GM21619 (cell line): ENCODE measurements at regions not wholly inside any gene's neighbourhood (a gene's known extent, or its start where the extent isn't known, plus 50 kb on each side); places are given as distances from the start of the nearest gene placed in this dataset.

Source experiments
- ATAC-seq: cut with Tn5 transposase; IDR thresholded peaks from one replicate; pipeline ENCODE4 v1.9.1; 2021; ENCODE audit not compliant: unreplicated experiment

- peak; percentile 84 for ATAC-seq
These were observed 397.8 kb downstream of the KIF16B start for GRCh38 chr20:16175322-16175961.

- no peak for ATAC-seq
These were observed 398.9 kb downstream of the KIF16B start for GRCh38 chr20:16174311-16174710.

GRCh38 chr20:16173044-16173443 lies 400.2 kb downstream of the KIF16B start:
- ATAC-seq, result no peak

GRCh38 chr20:16171180-16171579 lies 402.1 kb downstream of the KIF16B start:
- no peak for ATAC-seq

- ATAC-seq, result no peak
These were observed 402.8 kb downstream of the KIF16B start for GRCh38 chr20:16170406-16170971.

- ATAC-seq, result no peak
These were observed 405.7 kb downstream of the KIF16B start for GRCh38 chr20:16167423-16168130.

- ATAC-seq, result no peak
These were observed 406.5 kb downstream of the KIF16B start for GRCh38 chr20:16166737-16167136.

GRCh38 chr20:16158976-16159286 lies 414.3 kb downstream of the KIF16B start:
- ATAC-seq, result peak; percentile 61

- peak; percentile 82 for ATAC-seq
These were observed 414.9 kb downstream of the KIF16B start for GRCh38 chr20:16158090-16158975.

GRCh38 chr20:16147916-16148315 lies 425.3 kb downstream of the KIF16B start:
- ATAC-seq, result no peak

- no peak for ATAC-seq
These were observed 426.0 kb downstream of the KIF16B start for GRCh38 chr20:16147216-16147615.

- no peak for ATAC-seq
These were observed 427.3 kb downstream of the KIF16B start for GRCh38 chr20:16145919-16146318.

- no peak for ATAC-seq
These were observed 429.7 kb downstream of the KIF16B start for GRCh38 chr20:16143596-16143995.

GRCh38 chr20:16135630-16136029 lies 437.6 kb downstream of the KIF16B start:
- no peak for ATAC-seq

- ATAC-seq, result no peak
These were observed 441.0 kb downstream of the KIF16B start for GRCh38 chr20:16132036-16132798.

GRCh38 chr20:16129411-16129810 lies 443.8 kb downstream of the KIF16B start:
- ATAC-seq, result no peak

GRCh38 chr20:16128538-16129106 lies 444.6 kb downstream of the KIF16B start:
- no peak for ATAC-seq

GRCh38 chr20:16125816-16126215 lies 447.4 kb downstream of the KIF16B start:
- ATAC-seq, result no peak

- ATAC-seq, result no peak
These were observed 448.1 kb downstream of the KIF16B start for GRCh38 chr20:16124911-16125776.

GRCh38 chr20:16124491-16124890 lies 448.8 kb downstream of the KIF16B start:
- no peak for ATAC-seq
